GM12875 (cell line): ENCODE measurements at regions not wholly inside any gene's neighbourhood (a gene's known extent, or its start where the extent isn't known, plus 50 kb on each side); places are given as distances from the start of the nearest gene placed in this dataset.
"Not testable (repeated sequence)": the region's sequence is repeated elsewhere in the genome, so short reads cannot be mapped to it uniquely, and the experiment has no call there.

Experiments used
- H3K4me3 ChIP-seq: one replicate; pipeline ENCODE4 v1.5.1; 2011; ENCODE audit warnings: low read depth, low read length, control low read depth
- TF ChIP-seq, protein P1 (sequence below): IDR thresholded peaks from 2 replicates; pipeline ENCODE4 v1.5.1; 2011; ENCODE audit warnings: low read depth, mild to moderate bottlenecking, control low read depth, inconsistent platforms, low read length, moderate library complexity, borderline replicate concordance; ENCODE audit not compliant: insufficient read depth

DNA sequence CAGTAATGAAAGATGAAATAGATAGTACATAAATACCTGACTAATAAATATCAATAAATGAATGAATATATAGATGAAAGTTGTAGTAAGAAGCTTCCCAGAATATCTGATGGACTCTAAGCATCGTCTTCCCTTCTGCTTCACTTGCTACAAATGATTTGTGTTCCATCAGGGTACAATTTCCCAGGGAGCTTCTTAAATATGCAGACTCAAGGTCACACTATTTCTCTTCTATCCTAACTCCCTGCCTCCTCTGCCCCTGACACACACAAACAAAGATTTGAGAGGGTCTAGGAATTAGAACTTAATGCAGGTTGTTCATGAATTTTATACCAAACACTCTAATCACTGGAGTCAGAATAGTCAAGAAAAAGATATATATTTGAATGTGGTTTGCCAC lies 415.9 kb upstream of the TMPRSS15 start:
- H3K4me3 ChIP-seq: no peak overlapping the region
- TF ChIP-seq, protein P1, sequence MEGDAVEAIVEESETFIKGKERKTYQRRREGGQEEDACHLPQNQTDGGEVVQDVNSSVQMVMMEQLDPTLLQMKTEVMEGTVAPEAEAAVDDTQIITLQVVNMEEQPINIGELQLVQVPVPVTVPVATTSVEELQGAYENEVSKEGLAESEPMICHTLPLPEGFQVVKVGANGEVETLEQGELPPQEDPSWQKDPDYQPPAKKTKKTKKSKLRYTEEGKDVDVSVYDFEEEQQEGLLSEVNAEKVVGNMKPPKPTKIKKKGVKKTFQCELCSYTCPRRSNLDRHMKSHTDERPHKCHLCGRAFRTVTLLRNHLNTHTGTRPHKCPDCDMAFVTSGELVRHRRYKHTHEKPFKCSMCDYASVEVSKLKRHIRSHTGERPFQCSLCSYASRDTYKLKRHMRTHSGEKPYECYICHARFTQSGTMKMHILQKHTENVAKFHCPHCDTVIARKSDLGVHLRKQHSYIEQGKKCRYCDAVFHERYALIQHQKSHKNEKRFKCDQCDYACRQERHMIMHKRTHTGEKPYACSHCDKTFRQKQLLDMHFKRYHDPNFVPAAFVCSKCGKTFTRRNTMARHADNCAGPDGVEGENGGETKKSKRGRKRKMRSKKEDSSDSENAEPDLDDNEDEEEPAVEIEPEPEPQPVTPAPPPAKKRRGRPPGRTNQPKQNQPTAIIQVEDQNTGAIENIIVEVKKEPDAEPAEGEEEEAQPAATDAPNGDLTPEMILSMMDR: no peak

DNA sequence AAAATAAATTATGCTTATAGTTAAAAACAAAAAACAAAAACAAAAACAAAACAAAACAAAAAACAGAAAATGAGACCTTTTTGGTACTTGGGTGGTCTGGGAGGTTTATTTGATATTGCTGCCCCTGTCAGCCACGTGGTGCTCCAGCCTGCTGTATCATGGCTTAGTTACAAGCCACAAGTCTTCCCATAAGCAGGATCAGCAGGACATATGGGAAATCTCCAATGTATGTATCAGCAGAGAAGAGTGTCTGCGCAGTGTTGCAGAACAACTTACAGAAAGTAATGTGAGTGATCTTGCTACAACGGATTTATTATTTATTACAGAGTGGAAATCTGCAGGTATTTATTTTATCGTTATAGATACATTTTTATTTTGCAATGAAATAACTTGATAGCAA lies 423.0 kb upstream of the TMPRSS15 start:
- H3K4me3 ChIP-seq: no peak overlapping the region
- TF ChIP-seq, protein P1: no peak

DNA sequence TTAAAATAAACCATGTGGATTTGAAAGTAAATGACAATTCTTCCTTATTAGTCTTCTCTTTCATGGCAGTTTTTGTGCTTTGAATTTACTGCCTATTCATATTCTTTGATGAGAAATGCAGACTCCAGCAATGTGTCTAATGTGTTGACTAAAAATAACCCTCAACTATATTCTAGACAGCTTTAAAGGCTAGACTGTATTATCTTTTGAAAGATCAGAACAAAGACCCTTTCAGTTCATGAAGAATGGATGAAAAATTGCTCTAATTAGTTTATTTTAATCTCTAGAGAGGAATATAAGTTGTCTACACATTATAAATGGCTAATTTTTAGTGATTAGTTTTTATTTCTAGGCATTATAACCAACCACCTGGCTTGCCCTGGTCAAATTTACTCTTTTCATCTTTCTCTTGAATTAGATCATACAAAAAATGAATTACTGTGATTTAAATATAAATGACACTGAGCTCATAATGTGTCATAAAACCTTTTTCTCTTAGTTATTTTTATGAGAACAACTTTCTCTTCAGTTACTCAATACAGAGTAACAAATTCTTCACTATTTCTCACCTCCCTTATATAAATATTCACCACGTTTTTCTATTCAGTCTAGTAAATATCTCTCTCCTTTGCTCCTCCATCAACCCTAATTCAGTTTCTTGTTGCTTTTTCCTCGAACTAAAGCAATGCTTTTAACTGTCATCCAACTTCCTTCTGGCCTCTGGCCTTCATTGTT lies 428.5 kb upstream of the TMPRSS15 start:
- TF ChIP-seq, protein P1: no peak
- no peak overlapping the region for H3K4me3 ChIP-seq

DNA sequence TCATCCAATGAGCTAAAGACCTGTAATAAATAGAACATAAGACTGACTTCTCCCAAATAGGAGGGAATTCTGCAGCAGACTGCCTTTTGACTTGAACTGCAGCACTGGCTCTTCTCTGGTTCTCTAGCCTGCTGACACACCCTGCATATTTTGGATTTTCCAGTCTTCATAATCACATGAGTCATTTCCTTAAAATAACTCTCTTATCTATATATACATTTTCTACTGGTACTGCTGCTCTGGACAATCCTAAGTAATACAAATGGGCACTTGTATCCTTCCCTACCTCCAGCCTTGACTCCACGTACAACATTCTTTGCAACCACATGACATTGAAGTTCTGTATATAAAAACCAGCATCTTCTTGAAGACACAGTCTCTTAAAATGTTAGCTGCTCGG lies 429.4 kb upstream of the TMPRSS15 start:
- no peak overlapping the region for H3K4me3 ChIP-seq
- TF ChIP-seq, protein P1: no peak

DNA sequence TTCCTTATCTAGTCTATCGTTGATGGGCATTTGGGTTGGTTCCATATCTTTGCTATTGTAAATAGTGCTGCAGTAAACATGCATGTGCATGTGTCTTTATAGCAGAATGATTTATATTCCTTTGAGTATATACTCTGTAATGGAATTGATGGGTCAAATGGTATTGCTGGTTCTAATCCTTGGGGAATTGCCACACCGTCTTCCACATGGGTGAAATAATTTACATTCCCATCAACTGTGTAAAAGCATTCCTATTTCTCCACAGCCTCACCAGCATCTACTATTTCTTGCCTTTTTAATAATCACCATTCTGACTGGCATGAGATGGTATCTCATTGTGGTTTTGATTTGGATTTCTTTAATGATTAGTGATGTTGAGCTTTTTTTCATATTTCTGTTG lies 430.5 kb upstream of the TMPRSS15 start:
- not testable (repeated sequence) for H3K4me3 ChIP-seq

DNA sequence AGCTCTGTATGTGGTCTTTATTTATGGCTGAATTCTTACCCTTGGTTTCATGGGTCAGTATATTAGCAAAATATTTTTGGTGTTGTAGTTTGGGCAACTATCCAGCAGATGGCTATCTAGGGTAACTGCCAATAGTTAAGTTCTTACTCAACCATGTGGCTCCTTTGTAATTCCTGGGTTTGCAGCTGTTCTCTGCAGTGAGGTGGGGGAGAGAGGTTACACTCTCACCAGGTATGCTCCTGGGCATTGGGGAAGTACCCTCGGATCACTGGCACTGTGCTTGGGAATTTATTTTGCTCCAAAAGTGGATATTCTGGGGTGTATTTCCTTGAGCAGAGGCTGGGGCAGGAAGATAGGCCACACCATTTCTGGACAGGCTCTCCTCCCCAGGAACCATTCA lies 436.7 kb upstream of the TMPRSS15 start:
- no peak overlapping the region for H3K4me3 ChIP-seq
- TF ChIP-seq, protein P1: peak; percentile 18; the same call in 1 of the 2 replicates

DNA sequence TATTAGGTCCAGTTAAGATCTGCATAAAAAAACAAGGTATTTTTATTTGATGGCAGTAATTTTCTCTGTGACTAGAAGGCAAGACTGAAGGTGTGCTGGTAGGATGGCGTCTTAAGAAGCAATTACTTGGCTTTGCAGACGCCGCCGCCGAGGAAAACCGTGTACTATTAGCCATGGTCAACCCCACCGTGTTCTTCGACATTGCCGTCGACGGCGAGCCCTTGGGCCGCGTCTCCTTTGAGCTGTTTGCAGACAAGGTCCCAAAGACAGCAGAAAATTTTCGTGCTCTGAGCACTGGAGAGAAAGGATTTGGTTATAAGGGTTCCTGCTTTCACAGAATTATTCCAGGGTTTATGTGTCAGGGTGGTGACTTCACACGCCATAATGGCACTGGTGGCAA lies 454.0 kb upstream of the TMPRSS15 start:
- not testable (repeated sequence) for H3K4me3 ChIP-seq

DNA sequence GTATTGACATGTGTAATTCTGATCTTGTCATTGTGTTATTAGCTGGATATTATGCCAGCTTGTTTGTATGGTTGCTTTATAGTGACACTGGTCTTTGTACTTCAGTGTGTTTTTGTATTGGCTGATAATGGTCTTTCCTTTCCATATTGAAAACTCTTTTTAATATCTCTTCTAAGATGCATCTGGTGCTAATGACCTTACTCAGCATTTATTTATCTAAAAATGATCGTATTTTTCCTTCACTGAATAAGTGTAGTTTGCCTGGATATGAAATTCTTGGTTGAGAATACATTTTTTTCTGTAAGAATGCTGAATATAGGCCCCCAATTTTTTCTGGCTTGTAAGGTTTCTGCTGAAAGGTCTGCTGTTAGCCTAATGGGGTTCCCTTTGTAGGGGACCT lies 465.5 kb upstream of the TMPRSS15 start:
- no peak overlapping the region for H3K4me3 ChIP-seq
- TF ChIP-seq, protein P1: no peak
